GM12892 (cell line): ENCODE measurements at regions not wholly inside any gene's neighbourhood (a gene's known extent, or its start where the extent isn't known, plus 50 kb on each side); places are given as distances from the start of the nearest gene placed in this dataset.

Experiments
- POLR2A ChIP-seq: IDR thresholded peaks from 2 replicates; pipeline ENCODE4 v1.6.1; 2011; ENCODE audit warnings: low read depth, low read length, control low read depth
- TAF1 ChIP-seq: IDR thresholded peaks from 2 replicates; pipeline ENCODE4 v1.6.1; 2011; ENCODE audit warnings: low read depth, mild to moderate bottlenecking, control low read depth, low read length, borderline replicate concordance

- TF ChIP-seq TAF1 = no peak
- TF ChIP-seq POLR2A = no peak
Observed at GRCh38 chr5:162816816-162817215, 620.6 kb upstream of the CCNG1 start.
